ENCODE measurements at regions not wholly inside any gene's neighbourhood (a gene's known extent, or its start where the extent isn't known, plus 50 kb on each side); places are given as distances from the start of the nearest gene placed in this dataset.

DNA sequence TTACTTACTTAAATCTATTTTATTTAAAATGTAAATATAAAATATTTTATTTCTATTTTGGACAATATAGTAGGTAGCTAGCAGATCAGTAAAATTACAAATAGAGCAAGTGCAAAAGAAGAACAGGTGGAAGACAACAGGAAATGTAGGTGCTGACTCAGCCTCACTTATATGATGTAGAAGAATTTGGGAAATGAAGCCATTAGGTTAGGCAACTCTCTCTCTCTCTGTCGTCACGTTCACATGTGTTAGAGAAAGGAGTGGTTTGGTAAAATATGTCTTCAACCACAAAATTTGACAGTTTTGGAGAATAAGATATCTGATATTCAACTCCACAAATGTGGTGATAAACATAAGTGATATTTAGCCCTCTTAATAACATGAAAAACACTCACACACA is 532.5 kb upstream of the KCNMB2 start:
- Histone ChIP-seq H3K9me3 (peaks cover 0 to 6% of the 10 kb centered on the region in 2 donors), H3K4me3 (no peak overlapping the region), H3K36me3 (no peaks in the 10 kb centered on the region), H3K27ac (no peak overlapping the region), H3K4me1 (no peaks in the 10 kb centered on the region), H3K27me3 (no peaks in the 10 kb centered on the region)
- TF ChIP-seq, protein P1, sequence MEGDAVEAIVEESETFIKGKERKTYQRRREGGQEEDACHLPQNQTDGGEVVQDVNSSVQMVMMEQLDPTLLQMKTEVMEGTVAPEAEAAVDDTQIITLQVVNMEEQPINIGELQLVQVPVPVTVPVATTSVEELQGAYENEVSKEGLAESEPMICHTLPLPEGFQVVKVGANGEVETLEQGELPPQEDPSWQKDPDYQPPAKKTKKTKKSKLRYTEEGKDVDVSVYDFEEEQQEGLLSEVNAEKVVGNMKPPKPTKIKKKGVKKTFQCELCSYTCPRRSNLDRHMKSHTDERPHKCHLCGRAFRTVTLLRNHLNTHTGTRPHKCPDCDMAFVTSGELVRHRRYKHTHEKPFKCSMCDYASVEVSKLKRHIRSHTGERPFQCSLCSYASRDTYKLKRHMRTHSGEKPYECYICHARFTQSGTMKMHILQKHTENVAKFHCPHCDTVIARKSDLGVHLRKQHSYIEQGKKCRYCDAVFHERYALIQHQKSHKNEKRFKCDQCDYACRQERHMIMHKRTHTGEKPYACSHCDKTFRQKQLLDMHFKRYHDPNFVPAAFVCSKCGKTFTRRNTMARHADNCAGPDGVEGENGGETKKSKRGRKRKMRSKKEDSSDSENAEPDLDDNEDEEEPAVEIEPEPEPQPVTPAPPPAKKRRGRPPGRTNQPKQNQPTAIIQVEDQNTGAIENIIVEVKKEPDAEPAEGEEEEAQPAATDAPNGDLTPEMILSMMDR (IDR thresholded peaks at IDR 0.05) = no peak
- DNase-seq (ENCODE audit: low spot score in 2 of 2) = no peak
- intact Hi-C loops (cut with DNase I) = no loop called here

DNA sequence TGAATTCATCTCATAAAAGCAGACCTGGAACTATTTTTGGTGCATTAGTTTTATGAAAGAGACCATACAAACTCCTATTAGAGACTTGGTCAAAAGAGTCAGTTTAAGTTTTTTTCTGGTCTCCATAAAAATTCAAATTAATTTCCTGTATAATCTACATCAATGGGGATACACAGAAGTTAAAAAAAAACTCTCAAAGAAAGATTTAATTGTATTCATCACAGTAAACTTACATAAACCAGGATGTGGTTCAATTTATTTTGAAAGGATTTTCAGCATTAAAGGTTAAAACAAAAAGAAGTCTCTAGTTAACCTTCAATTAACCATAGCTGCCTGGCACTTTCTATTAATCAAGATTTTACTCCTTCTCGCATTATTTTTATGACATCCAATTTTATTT is 530.3 kb upstream of the KCNMB2 start:
- intact Hi-C loops (cut with DNase I) = no loop called here
- H3K36me3 ChIP-seq = no peaks in the 10 kb centered on the region
- no peaks in the 10 kb centered on the region for H3K27me3 ChIP-seq
- no peak overlapping the region for H3K27ac ChIP-seq
- no peak overlapping the region for H3K4me3 ChIP-seq
- H3K4me1 ChIP-seq = no peaks in the 10 kb centered on the region
- TF ChIP-seq, protein P1 (IDR thresholded peaks at IDR 0.05) = no peak
- no peaks in the 10 kb centered on the region for H3K9me3 ChIP-seq
- DNase-seq (ENCODE audit: low spot score in 2 of 2) = no peak

DNA sequence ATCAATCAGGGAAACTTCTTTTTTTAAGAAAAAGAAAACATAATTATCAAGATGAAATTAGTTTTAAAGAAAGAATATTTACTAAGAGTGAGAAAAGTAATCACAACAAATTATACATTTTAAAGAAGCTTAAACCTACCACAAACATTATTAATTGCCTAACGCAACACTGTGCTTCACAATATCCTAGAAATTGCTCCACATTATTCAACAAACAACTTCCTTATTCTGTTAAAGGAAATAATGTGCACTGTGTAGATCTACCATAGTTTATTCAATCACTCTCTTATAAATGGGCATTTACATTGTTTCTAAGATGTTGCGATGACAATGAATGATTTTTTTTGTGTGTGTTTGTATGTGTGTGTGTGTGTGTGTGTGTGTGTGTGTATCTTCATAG is 525.9 kb upstream of the KCNMB2 start:
- Histone ChIP-seq H3K36me3 (no peaks in the 10 kb centered on the region), H3K4me3 (no peak overlapping the region), H3K27me3 (no peaks in the 10 kb centered on the region), H3K9me3 (no peaks in the 10 kb centered on the region), H3K4me1 (no peaks in the 10 kb centered on the region), H3K27ac (no peak overlapping the region)
- intact Hi-C loops (cut with DNase I) = no loop called here
- TF ChIP-seq, protein P1 (IDR thresholded peaks at IDR 0.05) = no peak
- DNase-seq (ENCODE audit: low spot score in 2 of 2) = no peak

DNA sequence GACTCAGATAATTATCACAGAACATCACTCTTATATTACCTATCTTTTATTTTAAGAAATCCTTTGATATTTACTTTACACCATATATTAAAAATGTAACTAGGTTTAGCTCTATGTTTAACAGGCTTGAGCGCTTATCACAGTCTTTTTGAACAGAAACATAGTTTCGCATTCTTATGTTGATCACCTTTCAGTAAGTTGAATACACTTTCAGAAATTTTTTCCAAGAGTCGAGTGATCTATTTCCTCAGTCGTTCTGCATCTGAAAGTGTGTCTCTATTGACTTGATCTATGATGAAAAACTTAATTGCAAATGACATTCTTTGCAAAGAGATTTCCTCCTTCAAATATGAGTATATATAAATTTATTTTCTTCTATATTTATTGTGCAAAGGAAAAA is 516.6 kb upstream of the KCNMB2 start:
- no peaks in the 10 kb centered on the region for H3K27me3 ChIP-seq
- intact Hi-C loops (cut with DNase I) = no loop called here
- H3K36me3 ChIP-seq = no peaks in the 10 kb centered on the region
- DNase-seq (ENCODE audit: low spot score in 2 of 2) = no peak
- H3K27ac ChIP-seq = no peak overlapping the region
- no peaks in the 10 kb centered on the region for H3K9me3 ChIP-seq
- H3K4me3 ChIP-seq = no peak overlapping the region
- TF ChIP-seq, protein P1 (IDR thresholded peaks at IDR 0.05) = no peak
- H3K4me1 ChIP-seq = no peaks in the 10 kb centered on the region

DNA sequence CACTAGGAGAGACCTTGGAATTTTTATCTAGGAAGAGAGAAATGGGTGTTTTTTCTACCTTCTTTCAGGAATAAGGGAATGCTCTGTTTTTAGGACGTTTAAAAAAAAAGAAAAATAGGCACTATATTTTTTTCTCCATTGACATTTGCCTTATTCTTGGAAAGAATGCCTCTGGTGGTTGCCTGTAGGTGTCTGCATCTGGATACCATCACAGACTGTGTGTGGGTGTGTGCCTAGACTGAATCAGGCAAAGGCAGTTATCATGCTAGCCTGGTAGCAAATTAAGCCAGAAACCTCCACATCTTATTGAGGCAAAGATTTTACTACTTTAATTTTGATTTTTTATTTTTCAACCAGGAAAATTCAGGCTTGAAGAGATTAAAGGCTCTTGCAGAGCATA is 513.6 kb upstream of the KCNMB2 start:
- Histone ChIP-seq H3K36me3 (no peaks in the 10 kb centered on the region), H3K4me3 (no peak overlapping the region), H3K27me3 (no peaks in the 10 kb centered on the region), H3K4me1 (no peaks in the 10 kb centered on the region), H3K27ac (no peak overlapping the region), H3K9me3 (no peaks in the 10 kb centered on the region)
- no peak for DNase-seq (ENCODE audit: low spot score in 2 of 2)
- intact Hi-C loops (cut with DNase I) = no loop called here
- TF ChIP-seq, protein P1 (IDR thresholded peaks at IDR 0.05) = no peak

DNA sequence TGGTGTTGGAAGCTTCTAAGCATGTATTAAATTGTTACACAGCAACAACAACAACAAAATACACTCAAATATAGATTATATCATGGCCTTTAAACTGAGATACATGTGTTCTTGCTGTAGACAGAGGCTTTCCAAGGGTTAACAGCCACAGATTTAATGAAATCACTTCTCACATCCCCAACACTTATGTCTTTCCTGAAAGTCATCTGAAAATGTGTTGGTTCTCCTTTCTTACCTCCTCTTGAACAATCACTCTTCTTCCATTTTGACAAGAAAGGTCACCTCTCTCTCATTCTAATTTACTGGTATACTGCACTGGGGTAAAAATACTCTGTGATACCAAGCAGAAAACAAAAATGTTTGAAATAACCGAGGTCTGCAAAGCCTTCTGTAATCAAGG is 507.3 kb upstream of the KCNMB2 start:
- H3K27me3 ChIP-seq = no peaks in the 10 kb centered on the region
- no peak overlapping the region for H3K4me3 ChIP-seq
- no peak overlapping the region for H3K27ac ChIP-seq
- no peaks in the 10 kb centered on the region for H3K36me3 ChIP-seq
- no peaks in the 10 kb centered on the region for H3K9me3 ChIP-seq
- H3K4me1 ChIP-seq = no peaks in the 10 kb centered on the region
- TF ChIP-seq, protein P1 (IDR thresholded peaks at IDR 0.05) = no peak
- intact Hi-C loops (cut with DNase I) = no loop called here
- no peak for DNase-seq (ENCODE audit: low spot score in 2 of 2)

Measured in ascending aorta (tissue), 2 donors.